22Rv1 (cell line): ENCODE measurements at regions not wholly inside any gene's neighbourhood (a gene's known extent, or its start where the extent isn't known, plus 50 kb on each side); places are given as distances from the start of the nearest gene placed in this dataset.

Experiments
- CTCF ChIP-seq: fragments of 450-650 bp; IDR thresholded peaks from 2 replicates; pipeline ENCODE4 v1.5.1; 2017; ENCODE audit warnings: mild to moderate bottlenecking
- ZFX ChIP-seq: fragments of 450-650 bp; IDR thresholded peaks from 2 replicates; pipeline ENCODE4 v1.6.1; 2017; ENCODE audit warnings: antibody characterized with exemption, borderline replicate concordance

- TF ChIP-seq CTCF: no peak
- no peak for TF ChIP-seq ZFX
Observed at GRCh38 chr18:26736301-26736700, 129.2 kb downstream of the AQP4 start.
